ENCODE measurements at regions not wholly inside any gene's neighbourhood (a gene's known extent, or its start where the extent isn't known, plus 50 kb on each side); places are given as distances from the start of the nearest gene placed in this dataset.
"Not testable (repeated sequence)": the region's sequence is repeated elsewhere in the genome, so short reads cannot be mapped to it uniquely, and the experiment has no call there.

- peaks cover 0 to 26% (median 9%) of the 10 kb centered on the region in 4 donors for H3K4me1 ChIP-seq
- 91 to 93% methylated on average over 13 of the region's 13 CpGs for WGBS, 2 donors
- H3K9me3 ChIP-seq = no peaks in the 10 kb centered on the region
- no peak overlapping the region for H3K4me3 ChIP-seq
- no peak for TF ChIP-seq EP300 (IDR thresholded peaks at IDR 0.05)
- no peak for TF ChIP-seq CTCF (IDR thresholded peaks at IDR 0.05)
- no peaks in the 10 kb centered on the region for H3K36me3 ChIP-seq
- no peak for DNase-seq (ENCODE audit: low spot score in 2 of 2)
- no peak overlapping the region for H3K27ac ChIP-seq
- H3K27me3 ChIP-seq = no peaks in the 10 kb centered on the region
These were observed 192.6 kb upstream of the GLI2 start for GRCh38 chr2:120542911-120543527.

- no peaks in the 10 kb centered on the region for H3K36me3 ChIP-seq
- 81% methylated on average over 16 of the region's 16 CpGs for WGBS, 2 donors
- no peak for DNase-seq (ENCODE audit: low spot score in 2 of 2)
These were observed 191.8 kb upstream of the GLI2 start for GRCh38 chr2:120543899-120544298.

GRCh38 chr2:120544522-120544921, 191.1 kb upstream of the GLI2 start:
- no peaks in the 10 kb centered on the region for H3K27me3 ChIP-seq
- TF ChIP-seq POLR2A (IDR thresholded peaks at IDR 0.05) = no peak
- no peaks in the 10 kb centered on the region for H3K36me3 ChIP-seq
- peak overlapping the region in 1 of 4 donors; percentile 43 for H3K27ac ChIP-seq
- no peak for DNase-seq (ENCODE audit: low spot score in 2 of 2)
- no peak overlapping the region for H3K4me3 ChIP-seq
- no peaks in the 10 kb centered on the region for H3K9me3 ChIP-seq
- 86 to 92% methylated on average over 9 of the region's 9 CpGs for WGBS, 2 donors
- H3K4me1 ChIP-seq = peaks cover 0 to 26% (median 9%) of the 10 kb centered on the region in 4 donors

More at GRCh38 chr2:120543899-120544298, 191.8 kb upstream of the GLI2 start:
- no peak overlapping the region for H3K4me3 ChIP-seq
- no peaks in the 10 kb centered on the region for H3K9me3 ChIP-seq
- H3K27ac ChIP-seq = peak overlapping the region in 1 of 4 donors; percentile 43
- TF ChIP-seq POLR2A (IDR thresholded peaks at IDR 0.05) (no peak), EP300 (IDR thresholded peaks at IDR 0.05) (peak; percentile 86 to 89), CTCF (IDR thresholded peaks at IDR 0.05) (no peak)
- no peaks in the 10 kb centered on the region for H3K27me3 ChIP-seq
- H3K4me1 ChIP-seq = peaks cover 0 to 26% (median 9%) of the 10 kb centered on the region in 4 donors

- not testable (repeated sequence) for H3K9me3 ChIP-seq; H3K27me3 ChIP-seq; DNase-seq (ENCODE audit: low spot score in 2 of 2); H3K36me3 ChIP-seq; H3K4me3 ChIP-seq
- Histone ChIP-seq H3K27ac (peak overlapping the region in 1 of 4 donors; percentile 43), H3K4me1 (peaks cover 0 to 26% (median 7%) of the 10 kb centered on the region in 4 donors)
- 95 to 97% methylated on average over 11 of the region's 11 CpGs for WGBS, 2 donors
These were observed 190.7 kb upstream of the GLI2 start for GRCh38 chr2:120545007-120545406.

GRCh38 chr2:120545521-120546047, 190.1 kb upstream of the GLI2 start:
- WGBS, 2 donors = 74% methylated on average over 8 of the region's 8 CpGs
- Histone ChIP-seq H3K9me3 (no peaks in the 10 kb centered on the region), H3K27me3 (no peaks in the 10 kb centered on the region)

GRCh38 chr2:120546048-120546864, 189.4 kb upstream of the GLI2 start:
- DNase-seq (ENCODE audit: low spot score in 2 of 2) = peak; percentile 50 to 70
- no peak overlapping the region for H3K4me3 ChIP-seq
- TF ChIP-seq EP300 (IDR thresholded peaks at IDR 0.05) = peak in 1 of 2 donors; percentile 59
- no peak for TF ChIP-seq CTCF (IDR thresholded peaks at IDR 0.05)
- H3K27me3 ChIP-seq = no peaks in the 10 kb centered on the region
- H3K27ac ChIP-seq = peak overlapping the region in 1 of 4 donors; percentile 51
- H3K9me3 ChIP-seq = no peaks in the 10 kb centered on the region
- H3K36me3 ChIP-seq = no peaks in the 10 kb centered on the region
- 37 to 40% methylated on average over 26 to 27 of the region's 27 CpGs for WGBS, 2 donors
- peaks cover 0 to 26% (median 3%) of the 10 kb centered on the region in 4 donors for H3K4me1 ChIP-seq

More at GRCh38 chr2:120545521-120546047, 190.1 kb upstream of the GLI2 start:
- H3K4me1 ChIP-seq = peaks cover 0 to 25% (median 4%) of the 10 kb centered on the region in 4 donors
- H3K36me3 ChIP-seq = no peaks in the 10 kb centered on the region
- no peak for DNase-seq (ENCODE audit: low spot score in 2 of 2)
- H3K4me3 ChIP-seq = no peak overlapping the region
- TF ChIP-seq POLR2A (IDR thresholded peaks at IDR 0.05) = no peak
- no peak overlapping the region for H3K27ac ChIP-seq
